ENCODE measurements at regions not wholly inside any gene's neighbourhood (a gene's known extent, or its start where the extent isn't known, plus 50 kb on each side); places are given as distances from the start of the nearest gene placed in this dataset.

DNA sequence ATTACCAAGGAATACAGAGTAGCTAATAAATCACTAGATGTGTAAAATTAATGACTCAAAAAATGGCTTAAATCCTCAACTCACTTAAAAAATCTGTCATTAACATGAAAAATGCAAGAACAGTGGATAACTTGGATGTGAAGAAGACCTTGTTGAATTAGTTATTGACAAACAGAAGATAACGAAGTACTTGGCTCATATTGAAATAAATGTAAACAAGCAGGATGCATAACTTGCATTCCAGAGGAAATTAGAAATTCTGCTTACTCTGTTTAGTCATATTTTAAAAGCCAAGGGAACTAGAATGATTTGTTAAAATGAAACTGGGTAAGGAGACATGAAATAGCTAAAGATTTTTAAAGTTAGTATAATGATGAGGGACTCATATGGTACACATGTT is 1812.2 kb downstream of the PCDH9 start:
- no peak for TF ChIP-seq GATA2 (IDR thresholded peaks at IDR 0.05; ENCODE audit: low read depth, low read length)
- TF ChIP-seq GATA3 (IDR thresholded peaks at IDR 0.05; ENCODE audit: low read depth, low read length), result no peak
